ENCODE measurements at regions not wholly inside any gene's neighbourhood (a gene's known extent, or its start where the extent isn't known, plus 50 kb on each side); places are given as distances from the start of the nearest gene placed in this dataset.

- no peaks in the 10 kb centered on the region for H3K79me2 ChIP-seq (ENCODE audit: insufficient read depth, low read length)
- no peak for DNase-seq (ENCODE audit: low read depth, low spot score)
- peaks cover 8 to 17% of the 10 kb centered on the region in 2 experiments; a peak in 2 of 4 replicates for H3K9me3 ChIP-seq (ENCODE audit: control insufficient read depth in 1 of 2, insufficient read depth in 1 of 2, low read depth in 1 of 2, low read length in 2 of 2)
- H3K4me2 ChIP-seq (ENCODE audit: low read length): no peak overlapping the region
- H3K9ac ChIP-seq (ENCODE audit: low read length): no peak overlapping the region
- no peaks in the 10 kb centered on the region for H3K36me3 ChIP-seq (ENCODE audit: control insufficient read depth in 1 of 2, insufficient read depth in 2 of 2, low read length in 2 of 2)
- CTCF ChIA-PET: no interaction called here
- no TSS peak for BruUV-seq (replicated peaks)
- intact Hi-C loops (cut with micrococcal nuclease): no loop called here
- H3K27me3 ChIP-seq (ENCODE audit: insufficient read depth, low read length): no peaks in the 10 kb centered on the region
- no peaks in the 10 kb centered on the region for H4K20me1 ChIP-seq (ENCODE audit: insufficient read depth)
- POLR2A ChIA-PET: no interaction called here
- no peaks in the 10 kb centered on the region for H3K9me2 ChIP-seq (ENCODE audit: insufficient read depth)
- H3K4me3 ChIP-seq (replicated peaks in 1 of 2; ENCODE audit: low read depth in 1 of 2, low read length in 2 of 2): no peak overlapping the region
- H3K27ac ChIP-seq (ENCODE audit: low read depth, low read length): no peak overlapping the region
- RAD21 ChIA-PET (ENCODE audit: low non-redundant PET in 1 of 2, low total read pairs in 2 of 2, uncharacterized antibody in 2 of 2, unreplicated experiment in 2 of 2): no interaction called here
- no peak for ATAC-seq
- no peak overlapping the region for H2AFZ ChIP-seq (ENCODE audit: low read depth, low read length, poor library complexity, severe bottlenecking)
- no peaks in the 10 kb centered on the region for H3K4me1 ChIP-seq (ENCODE audit: control insufficient read depth in 1 of 2, insufficient read depth in 2 of 2, low read length in 2 of 2)
- TF ChIP-seq TCF7L2 (IDR thresholded peaks at IDR 0.05; ENCODE audit: borderline replicate concordance, extremely low read depth, insufficient read depth, insufficient read length) (no peak), ZBTB33 (IDR thresholded peaks at IDR 0.05; ENCODE audit: extremely low read depth, insufficient replicate concordance, low read length) (no peak), EZH2phosphoT487 (IDR thresholded peaks at IDR 0.05; ENCODE audit: borderline replicate concordance) (no peak), CBX3 (IDR thresholded peaks at IDR 0.05; ENCODE audit: low read depth) (no peak), POLR2A (IDR thresholded peaks at IDR 0.05; ENCODE audit: borderline replicate concordance, extremely low read depth, insufficient read depth, insufficient read length) (no peak), SIN3A (IDR thresholded peaks at IDR 0.05; ENCODE audit: low read depth) (no peak), FOSL1 (IDR thresholded peaks at IDR 0.05; ENCODE audit: low read depth) (no peak), YY1 (IDR thresholded peaks at IDR 0.05; ENCODE audit: extremely low read depth, insufficient replicate concordance, low read depth, low read length) (no peak), MAX (IDR thresholded peaks at IDR 0.05) (no peak), EGR1 (IDR thresholded peaks at IDR 0.05; ENCODE audit: low read depth) (no peak), CTCF (IDR thresholded peaks at IDR 0.05 in 2 of 3, conservative IDR thresholded peaks at IDR 0.05 in 1 of 3; ENCODE audit: borderline replicate concordance in 1 of 3, insufficient read depth in 1 of 3, low read depth in 2 of 3, low read length in 2 of 3) (no peak), EZH2 (IDR thresholded peaks at IDR 0.05) (no peak)
Measured at GRCh38 chr5:3191585-3191984, 404.0 kb upstream of the IRX1 start.
